Uterus (tissue), 2 donors: ENCODE measurements at regions not wholly inside any gene's neighbourhood (a gene's known extent, or its start where the extent isn't known, plus 50 kb on each side); places are given as distances from the start of the nearest gene placed in this dataset.

ENCODE experiments used
- CTCF ChIP-seq, 4 experiments: fragments of 200-600 bp in 2 of 4; fragments of 450-650 bp in 2 of 4; sonication (generic) in 2 of 4; IDR thresholded peaks; one replicate each; pipeline ENCODE4 v1.5.1; 2016 to 2019; ENCODE audit warnings: antibody characterized with exemption in 4 of 4, mild to moderate bottlenecking in 2 of 4, moderate library complexity in 1 of 4
- POLR2A ChIP-seq, 2 donors: fragments of 450-650 bp; IDR thresholded peaks; one replicate each; pipeline ENCODE4 v1.6.1; 2016; ENCODE audit warnings: antibody characterized with exemption in 2 of 2, mild to moderate bottlenecking in 1 of 2, moderate library complexity in 1 of 2

DNA sequence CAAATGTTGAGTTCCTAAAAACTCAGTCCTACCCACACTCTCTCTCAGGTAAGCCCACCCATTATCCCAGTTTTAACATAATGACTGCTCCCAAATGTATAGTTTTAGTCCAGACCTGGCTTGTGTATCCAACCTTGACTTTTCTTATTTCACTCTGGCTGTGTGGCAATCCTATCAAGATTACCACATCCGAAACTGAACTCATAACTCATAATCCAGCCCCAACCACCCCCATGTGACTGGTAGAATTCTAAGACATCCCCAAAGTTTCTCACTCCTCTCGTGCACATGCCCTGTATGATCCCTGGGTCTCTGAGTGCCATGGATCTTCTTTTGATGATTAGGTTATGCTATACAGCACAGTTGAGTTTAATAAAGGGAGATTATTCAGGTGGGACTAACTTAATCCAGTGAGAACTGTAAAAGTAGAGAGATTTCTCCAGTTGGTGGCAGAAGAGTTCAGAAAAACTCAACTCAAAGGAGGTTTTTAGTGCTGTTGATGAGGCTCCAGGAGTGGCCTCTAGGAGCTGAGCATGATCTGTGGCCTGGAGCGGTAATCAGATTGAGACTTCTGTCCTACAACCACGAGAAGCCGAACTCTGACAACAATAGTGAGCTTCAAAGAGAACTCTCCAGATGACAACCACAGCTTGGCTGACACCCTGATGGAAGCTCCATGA, 413.4 kb downstream of the ZNF536 start:
- TF ChIP-seq CTCF (IDR thresholded peaks at IDR 0.05), result no peak
- TF ChIP-seq POLR2A (IDR thresholded peaks at IDR 0.05), result no peak
